Spleen (tissue), 11 donors: ENCODE measurements at regions not wholly inside any gene's neighbourhood (a gene's known extent, or its start where the extent isn't known, plus 50 kb on each side); places are given as distances from the start of the nearest gene placed in this dataset.

Experiments
- DNase-seq: peaks from one replicate; pipeline ENCODE4 v3.0.0-alpha.2; 2020
- H3K27ac ChIP-seq, 8 donors: fragments of 200-600 bp; sonication (generic) in 7 of 8; 1 replicate in 4 of 8; 2 replicates in 4 of 8; pipeline versions ENCODE4 v1.5.0 to v1.8.0; 2016 to 2021; ENCODE audit warnings: inconsistent platforms in 4 of 8, mild to moderate bottlenecking in 4 of 8, moderate library complexity in 1 of 8
- H3K27me3 ChIP-seq, 7 donors: fragments of 200-600 bp; sonication (generic) in 6 of 7; replicated peaks in 1 of 7; 1 replicate in 4 of 7; 2 replicates in 3 of 7; pipeline versions ENCODE4 v1.5.0 to v1.8.0; 2016 to 2021; ENCODE audit warnings: inconsistent platforms in 3 of 7, mild to moderate bottlenecking in 1 of 7
- H3K36me3 ChIP-seq, 6 donors: fragments of 200-600 bp; sonication (generic) in 5 of 6; 1 replicate in 4 of 6; 2 replicates in 2 of 6; pipeline versions ENCODE4 v1.5.0 to v1.8.0; 2016 to 2021; ENCODE audit warnings: inconsistent platforms in 2 of 6
- H3K4me1 ChIP-seq, 6 donors: fragments of 200-600 bp; sonication (generic) in 5 of 6; 1 replicate in 3 of 6; 2 replicates in 3 of 6; pipeline versions ENCODE4 v1.5.0 to v1.8.0; 2016 to 2021; ENCODE audit warnings: inconsistent platforms in 3 of 6
- H3K4me3 ChIP-seq, 8 donors: fragments of 200-600 bp; sonication (generic) in 7 of 8; 1 replicate in 4 of 8; 2 replicates in 4 of 8; pipeline versions ENCODE4 v1.5.0 to v1.8.0; 2016 to 2021; ENCODE audit warnings: inconsistent platforms in 4 of 8, mild to moderate bottlenecking in 4 of 8, moderate library complexity in 2 of 8
- H3K9me3 ChIP-seq, 8 donors: fragments of 200-600 bp; sonication (generic) in 7 of 8; 1 replicate in 4 of 8; 2 replicates in 4 of 8; pipeline versions ENCODE4 v1.5.0 to v1.8.0; 2016 to 2021; ENCODE audit warnings: inconsistent platforms in 4 of 8
- CTCF ChIP-seq, 11 experiments: fragments of 200-600 bp in 7 of 11; fragments of 450-650 bp in 4 of 11; sonication (generic) in 4 of 11; IDR thresholded peaks in 8 of 11; conservative IDR thresholded peaks in 3 of 11; 1 replicate in 7 of 11; 2 replicates in 4 of 11; pipeline versions ENCODE4 v1.4.0 to v1.8.0; 2016 to 2021; ENCODE audit warnings: antibody characterized with exemption in 11 of 11, inconsistent platforms in 4 of 11, mild to moderate bottlenecking in 1 of 11
- POLR2A ChIP-seq, 3 donors: fragments of 450-650 bp; IDR thresholded peaks; one replicate each; pipeline ENCODE4 v1.5.1; 2017; ENCODE audit warnings: antibody characterized with exemption in 3 of 3, mild to moderate bottlenecking in 1 of 3
- POLR2AphosphoS5 ChIP-seq, 3 donors: sonication (generic); formaldehyde crosslinking; IDR thresholded peaks; one replicate each; pipeline ENCODE4 v1.5.1; 2017; ENCODE audit warnings: antibody characterized with exemption in 3 of 3
- WGBS, 5 donors: extraction: QIAGEN DNeasy Blood & Tissue Kit in 3 of 5; methylation state at CpG; one replicate each; pipeline versions ENCODE4 v1.1.5 to v1.1.7; 2013 to 2018; 5-methylcytosine and 5-hydroxymethylcytosine counted together
- intact Hi-C: fragments of 100-400 bp; cut with DNase I; formaldehyde crosslinking; loops from one replicate; pipeline ENCODE4 v1.15.0; 2023; ENCODE audit warnings: low total_unique reads
- donor health status: healthy with polysubstance abuse.
- donor health status: DM: no; HTN: no; CAD: no; lungs with moderate emphysema.
- donor health status: DM: no; HTN: no; CAD: no.
- donor health status: Bipolar disorder and iron deficiency.
- donor health status: healthy.
- donor health status: DM: no; HTN: no; CAD: no.
- donor health status: DM: yes; HTN: yes; CAD: no.

- H3K27me3 ChIP-seq, result no peaks in the 10 kb centered on the region
- DNase-seq, result no peak
- peaks cover 0 to 27% (median 11%) of the 10 kb centered on the region in 8 donors for H3K9me3 ChIP-seq
- no peak overlapping the region for H3K4me3 ChIP-seq
- TF ChIP-seq POLR2A (IDR thresholded peaks at IDR 0.05) (no peak), CTCF (IDR thresholded peaks at IDR 0.05 in 8 of 11, conservative IDR thresholded peaks at IDR 0.05 in 3 of 11) (no peak), POLR2AphosphoS5 (IDR thresholded peaks at IDR 0.05) (no peak)
- no peaks in the 10 kb centered on the region for H3K36me3 ChIP-seq
- H3K27ac ChIP-seq, result no peak overlapping the region
- intact Hi-C loops, result no loop called here
- H3K4me1 ChIP-seq, result no peaks in the 10 kb centered on the region
- WGBS, 5 donors, result 74 to 89% (median 83%) methylated on average over 6 to 7 of the region's 7 CpGs
These were observed 441.1 kb upstream of the HTR2A start for GRCh38 chr13:47337781-47338507.

- Histone ChIP-seq H3K9me3 (no peaks in the 10 kb centered on the region), H3K27ac (no peak overlapping the region), H3K4me1 (no peaks in the 10 kb centered on the region), H3K36me3 (no peaks in the 10 kb centered on the region), H3K4me3 (no peak overlapping the region), H3K27me3 (no peaks in the 10 kb centered on the region)
- no peak for DNase-seq
- TF ChIP-seq POLR2AphosphoS5 (IDR thresholded peaks at IDR 0.05), result no peak
- no peak for TF ChIP-seq CTCF (IDR thresholded peaks at IDR 0.05 in 8 of 11, conservative IDR thresholded peaks at IDR 0.05 in 3 of 11)
- no peak for TF ChIP-seq POLR2A (IDR thresholded peaks at IDR 0.05)
- 77 to 90% (median 85%) methylated on average over 3 of the region's 3 CpGs for WGBS, 5 donors
- intact Hi-C loops, result no loop called here
These were observed 437.3 kb upstream of the HTR2A start for GRCh38 chr13:47334173-47334572.

- no peak for TF ChIP-seq POLR2AphosphoS5 (IDR thresholded peaks at IDR 0.05)
- TF ChIP-seq CTCF (IDR thresholded peaks at IDR 0.05 in 8 of 11, conservative IDR thresholded peaks at IDR 0.05 in 3 of 11), result no peak
- TF ChIP-seq POLR2A (IDR thresholded peaks at IDR 0.05), result no peak
- 69 to 89% (median 82%) methylated on average over 4 of the region's 4 CpGs for WGBS, 5 donors
- Histone ChIP-seq H3K4me1 (no peaks in the 10 kb centered on the region), H3K27me3 (no peaks in the 10 kb centered on the region), H3K4me3 (no peak overlapping the region), H3K27ac (no peak overlapping the region), H3K9me3 (no peaks in the 10 kb centered on the region), H3K36me3 (no peaks in the 10 kb centered on the region)
- DNase-seq, result no peak
- intact Hi-C loops, result no loop called here
These were observed 435.3 kb upstream of the HTR2A start for GRCh38 chr13:47332149-47332548.

- H3K27me3 ChIP-seq, result no peaks in the 10 kb centered on the region
- TF ChIP-seq POLR2A (IDR thresholded peaks at IDR 0.05), result no peak
- no peak for TF ChIP-seq CTCF (IDR thresholded peaks at IDR 0.05 in 8 of 11, conservative IDR thresholded peaks at IDR 0.05 in 3 of 11)
- TF ChIP-seq POLR2AphosphoS5 (IDR thresholded peaks at IDR 0.05), result no peak
- H3K9me3 ChIP-seq, result no peaks in the 10 kb centered on the region
- DNase-seq, result no peak
- 70 to 91% (median 88%) methylated on average over 6 of the region's 6 CpGs for WGBS, 5 donors
- no peaks in the 10 kb centered on the region for H3K4me1 ChIP-seq
- H3K27ac ChIP-seq, result no peak overlapping the region
- no peak overlapping the region for H3K4me3 ChIP-seq
- intact Hi-C loops, result no loop called here
- no peaks in the 10 kb centered on the region for H3K36me3 ChIP-seq
These were observed 433.2 kb upstream of the HTR2A start for GRCh38 chr13:47330031-47330430.
